Stomach smooth muscle (tissue), 2 donors: ENCODE measurements at regions not wholly inside any gene's neighbourhood (a gene's known extent, or its start where the extent isn't known, plus 50 kb on each side); places are given as distances from the start of the nearest gene placed in this dataset.

Source experiments
- H3K27ac ChIP-seq: one replicate; pipeline ENCODE4 v1.7.0; 2013; ENCODE audit warnings: mild to moderate bottlenecking, low read length, inconsistent platforms
- H3K27me3 ChIP-seq, 2 donors: one replicate each; pipeline ENCODE4 v1.7.0; 2013; ENCODE audit warnings: low read length in 2 of 2; ENCODE audit not compliant: insufficient read depth in 2 of 2, control insufficient read depth in 1 of 2
- H3K36me3 ChIP-seq, 2 donors: one replicate each; pipeline ENCODE4 v1.7.0; 2013; ENCODE audit warnings: low read length in 2 of 2; ENCODE audit not compliant: control insufficient read depth in 2 of 2, insufficient read depth in 2 of 2
- H3K4me1 ChIP-seq: one replicate; pipeline ENCODE4 v1.7.0; 2013; ENCODE audit warnings: low read length; ENCODE audit not compliant: control insufficient read depth, insufficient read depth
- H3K4me3 ChIP-seq, 2 donors: one replicate each; pipeline ENCODE4 v1.7.0; 2013; ENCODE audit warnings: low read length in 2 of 2
- H3K9ac ChIP-seq, 2 donors: one replicate each; pipeline ENCODE4 v1.7.0; 2013; ENCODE audit warnings: low read length in 2 of 2, mild to moderate bottlenecking in 1 of 2
- H3K9me3 ChIP-seq, 2 donors: one replicate each; pipeline ENCODE4 v1.7.0; 2013; ENCODE audit warnings: low read length in 2 of 2; ENCODE audit not compliant: control insufficient read depth in 2 of 2
- donor health status: healthy.
- donor health status: Pancreatic carcinoma.

- Histone ChIP-seq H3K9me3 (no peaks in the 10 kb centered on the region), H3K27ac (no peak overlapping the region), H3K36me3 (no peaks in the 10 kb centered on the region), H3K27me3 (no peaks in the 10 kb centered on the region), H3K4me3 (no peak overlapping the region), H3K9ac (no peak overlapping the region), H3K4me1 (no peaks in the 10 kb centered on the region)
Measured at GRCh38 chr2:175872721-175873120, 129.3 kb downstream of the LNPK start.

DNA sequence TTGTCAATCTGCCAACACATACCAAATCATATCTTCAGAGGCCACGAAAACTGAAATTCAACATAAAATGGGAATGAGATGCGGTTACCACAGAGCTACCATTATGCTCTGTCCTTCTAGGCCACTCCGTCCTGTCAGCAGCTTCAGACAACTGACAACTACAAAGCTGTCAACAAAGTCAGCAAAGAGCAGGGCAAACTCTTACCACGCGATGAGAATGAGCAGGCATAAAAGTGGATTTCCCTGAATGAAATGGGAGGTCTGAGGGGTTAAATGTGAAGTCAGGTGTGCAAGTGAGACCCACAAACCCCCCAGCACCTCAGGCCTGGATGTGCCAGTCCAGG lies 130.1 kb downstream of the LNPK start:
- Histone ChIP-seq H3K36me3 (no peaks in the 10 kb centered on the region), H3K9me3 (no peaks in the 10 kb centered on the region), H3K27ac (no peak overlapping the region), H3K4me1 (no peaks in the 10 kb centered on the region), H3K4me3 (no peak overlapping the region), H3K9ac (no peak overlapping the region), H3K27me3 (no peaks in the 10 kb centered on the region)

- Histone ChIP-seq H3K9me3 (no peaks in the 10 kb centered on the region), H3K9ac (no peak overlapping the region), H3K27me3 (no peaks in the 10 kb centered on the region), H3K27ac (no peak overlapping the region), H3K4me3 (no peak overlapping the region), H3K4me1 (no peaks in the 10 kb centered on the region), H3K36me3 (no peaks in the 10 kb centered on the region)
Measured at GRCh38 chr2:175871331-175872004, 130.6 kb downstream of the LNPK start.

GRCh38 chr2:175865716-175866115 lies 136.4 kb downstream of the LNPK start:
- Histone ChIP-seq H3K4me3 (no peak overlapping the region), H3K27ac (no peak overlapping the region), H3K9ac (no peak overlapping the region), H3K36me3 (no peaks in the 10 kb centered on the region), H3K27me3 (peaks cover 0 to 2% of the 10 kb centered on the region in 2 donors), H3K9me3 (no peaks in the 10 kb centered on the region), H3K4me1 (no peaks in the 10 kb centered on the region)

DNA sequence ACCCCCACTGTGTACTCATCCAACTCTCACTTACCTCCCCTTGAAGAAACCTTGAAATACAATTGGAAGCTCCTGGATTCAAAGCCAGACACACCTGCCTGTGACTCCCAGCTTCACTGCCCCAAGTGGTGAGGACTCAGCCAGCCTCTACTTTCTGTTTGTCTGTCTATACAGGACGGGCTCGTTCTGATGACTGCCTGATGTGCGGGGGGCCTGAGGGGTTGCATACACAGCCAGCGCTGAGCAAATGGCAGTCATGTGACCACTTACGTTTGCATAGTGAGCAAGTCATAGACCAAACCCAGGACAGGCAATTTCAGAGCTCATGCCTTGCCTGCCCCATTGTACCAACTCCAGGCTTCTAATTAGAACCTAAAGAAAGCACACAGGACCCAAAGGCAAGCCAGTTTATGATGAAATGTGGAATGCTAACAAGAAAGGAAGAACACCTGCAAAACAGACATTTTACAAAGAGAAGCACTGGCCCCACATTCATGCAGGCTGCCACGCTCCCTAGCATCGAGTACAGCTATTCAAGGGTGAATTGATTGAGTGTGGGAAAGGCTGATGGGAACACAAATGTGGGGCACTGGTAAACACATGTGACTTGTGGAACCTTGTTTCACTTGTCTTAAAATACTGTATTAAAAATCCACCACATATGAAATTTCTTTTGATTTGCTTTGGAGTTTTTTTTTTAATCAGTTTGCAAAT lies 137.8 kb downstream of the LNPK start:
- no peak overlapping the region for H3K9ac ChIP-seq
- H3K4me3 ChIP-seq = no peak overlapping the region
- H3K27me3 ChIP-seq = peaks cover 0 to 2% of the 10 kb centered on the region in 2 donors
- no peak overlapping the region for H3K27ac ChIP-seq
- H3K4me1 ChIP-seq = no peaks in the 10 kb centered on the region
- no peaks in the 10 kb centered on the region for H3K36me3 ChIP-seq
- no peaks in the 10 kb centered on the region for H3K9me3 ChIP-seq

DNA sequence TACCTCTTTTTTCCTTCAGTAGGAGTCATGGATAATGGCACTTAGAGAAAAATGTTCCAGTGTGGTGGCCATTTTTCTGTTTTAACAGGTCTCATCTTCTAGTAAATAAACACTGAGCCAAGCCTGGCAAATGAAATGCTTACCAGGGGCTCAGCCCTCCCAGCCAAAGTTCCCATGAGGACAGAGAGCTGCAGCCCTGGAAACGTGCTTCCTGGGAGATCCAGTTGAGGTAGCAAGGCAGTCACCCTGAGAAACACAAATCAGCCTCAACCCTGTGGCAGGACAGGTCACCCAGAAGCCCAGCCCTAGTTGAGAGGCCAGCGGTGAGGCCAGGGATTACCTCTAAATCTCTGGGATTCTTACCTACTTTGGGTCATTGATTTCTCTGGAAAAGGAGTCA lies 140.1 kb downstream of the LNPK start:
- no peaks in the 10 kb centered on the region for H3K4me1 ChIP-seq
- no peaks in the 10 kb centered on the region for H3K36me3 ChIP-seq
- H3K9ac ChIP-seq = no peak overlapping the region
- no peaks in the 10 kb centered on the region for H3K9me3 ChIP-seq
- peaks cover 0 to 2% of the 10 kb centered on the region in 2 donors for H3K27me3 ChIP-seq
- H3K4me3 ChIP-seq = no peak overlapping the region
- no peak overlapping the region for H3K27ac ChIP-seq

DNA sequence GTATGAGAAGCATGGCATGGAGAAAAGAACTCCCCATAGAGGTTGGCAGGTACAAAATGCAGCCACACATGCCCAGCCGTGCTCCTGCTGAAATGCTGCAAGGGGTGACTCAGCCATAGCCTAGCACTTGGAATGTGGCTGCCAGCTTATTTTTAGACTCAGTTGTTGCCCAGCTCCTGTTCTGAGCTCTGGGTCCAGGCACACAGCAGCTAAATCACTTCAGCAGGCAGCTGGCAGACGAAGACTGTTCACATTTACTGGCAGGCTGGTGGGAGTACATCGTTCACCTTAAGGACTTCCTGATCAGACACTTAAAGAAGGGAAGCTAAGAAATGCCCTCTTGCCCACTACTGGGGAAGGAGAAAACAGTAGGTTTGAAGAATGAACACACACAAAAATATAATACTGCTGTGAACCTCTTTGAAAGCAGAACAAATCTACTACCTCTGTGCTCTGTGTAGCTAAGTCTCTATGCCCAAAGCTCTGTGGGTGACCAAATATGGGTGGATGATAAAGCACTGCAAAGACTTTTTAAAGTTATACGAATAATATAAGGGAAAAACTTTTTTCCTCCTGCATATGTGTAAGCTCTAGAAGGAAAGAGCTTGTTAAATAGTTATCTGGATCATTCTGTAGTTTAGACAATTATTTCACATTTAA lies 146.1 kb downstream of the LNPK start:
- H3K27ac ChIP-seq = peak overlapping the region; percentile 58
- peak overlapping the region; percentile 31 to 47 for H3K4me3 ChIP-seq
- no peak overlapping the region for H3K9ac ChIP-seq
- H3K4me1 ChIP-seq = peaks cover 11% of the 10 kb centered on the region
- H3K9me3 ChIP-seq = no peaks in the 10 kb centered on the region
- no peaks in the 10 kb centered on the region for H3K36me3 ChIP-seq
- no peaks in the 10 kb centered on the region for H3K27me3 ChIP-seq

DNA sequence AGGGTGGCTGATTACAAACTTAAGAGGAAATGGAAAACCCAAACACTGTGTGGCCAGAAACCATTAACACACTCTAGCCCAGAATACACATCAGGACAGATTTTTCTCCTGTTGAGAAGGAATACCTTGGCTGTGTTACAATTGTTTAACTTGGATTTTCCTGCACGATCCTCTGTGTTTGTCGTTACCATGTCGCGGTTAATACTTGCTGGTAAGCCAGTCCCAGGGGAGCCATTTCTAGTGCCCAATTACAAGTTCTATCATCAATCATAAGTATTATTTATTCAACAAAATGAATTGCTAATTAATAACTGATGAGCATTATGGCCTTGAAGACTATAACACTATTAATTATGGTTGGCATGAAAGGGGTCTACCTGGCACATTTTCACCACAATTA lies 146.8 kb downstream of the LNPK start:
- no peaks in the 10 kb centered on the region for H3K27me3 ChIP-seq

DNA sequence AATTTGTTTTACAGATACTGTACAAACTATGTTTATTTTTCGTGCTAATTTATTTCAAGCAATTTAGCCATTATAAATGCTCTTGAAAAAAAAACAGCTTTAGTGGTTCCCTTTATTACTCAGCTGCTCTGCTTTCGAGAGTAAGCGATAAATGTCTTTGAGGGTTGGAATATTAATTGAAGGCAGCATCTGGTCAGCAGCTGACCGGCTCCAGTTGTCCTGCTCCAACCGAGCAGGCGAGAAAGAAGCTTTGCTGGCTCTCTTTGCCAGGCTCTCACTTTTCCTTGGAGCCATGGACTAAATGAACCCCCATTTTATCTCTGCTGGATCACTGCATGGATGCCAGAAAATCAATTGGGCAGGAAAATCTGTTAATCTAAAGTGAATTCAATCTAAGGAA lies 147.4 kb downstream of the LNPK start:
- H3K9ac ChIP-seq = no peak overlapping the region
- peaks cover 11% of the 10 kb centered on the region for H3K4me1 ChIP-seq
- H3K27me3 ChIP-seq = no peaks in the 10 kb centered on the region
- no peak overlapping the region for H3K4me3 ChIP-seq
- H3K36me3 ChIP-seq = no peaks in the 10 kb centered on the region
- H3K27ac ChIP-seq = no peak overlapping the region
- H3K9me3 ChIP-seq = no peaks in the 10 kb centered on the region

More for the DNA sequence above, 146.8 kb downstream of the LNPK start:
- Histone ChIP-seq H3K4me3 (no peak overlapping the region), H3K4me1 (peaks cover 11% of the 10 kb centered on the region), H3K9me3 (no peaks in the 10 kb centered on the region), H3K9ac (no peak overlapping the region), H3K27ac (peak overlapping the region; percentile 58), H3K36me3 (no peaks in the 10 kb centered on the region)

DNA sequence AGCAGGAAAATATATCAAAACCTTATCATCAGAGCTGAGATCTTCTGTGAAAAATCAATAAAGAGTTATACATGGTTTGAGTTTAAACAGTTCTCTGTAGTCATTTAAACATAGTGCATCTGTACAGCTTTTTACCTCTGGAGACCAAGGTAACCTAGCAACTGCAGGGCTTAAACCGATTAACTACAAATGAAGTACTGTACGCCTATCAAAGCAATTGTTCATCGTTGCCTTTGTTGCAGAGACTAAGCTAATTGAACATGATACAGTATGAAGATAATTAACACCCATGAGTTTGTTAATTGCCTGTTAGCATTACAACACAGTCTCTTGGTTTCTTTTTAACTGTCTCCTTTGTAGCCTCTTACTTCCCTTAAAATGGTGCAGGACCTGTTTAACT lies 147.9 kb downstream of the LNPK start:
- no peaks in the 10 kb centered on the region for H3K27me3 ChIP-seq
- H3K9ac ChIP-seq = no peak overlapping the region
- H3K27ac ChIP-seq = no peak overlapping the region
- peaks cover 11% of the 10 kb centered on the region for H3K4me1 ChIP-seq
- no peak overlapping the region for H3K4me3 ChIP-seq
- no peaks in the 10 kb centered on the region for H3K9me3 ChIP-seq
- no peaks in the 10 kb centered on the region for H3K36me3 ChIP-seq

GRCh38 chr2:175853616-175853890 lies 148.5 kb downstream of the LNPK start:
- Histone ChIP-seq H3K4me3 (no peak overlapping the region), H3K27ac (no peak overlapping the region), H3K9ac (no peak overlapping the region), H3K27me3 (no peaks in the 10 kb centered on the region), H3K36me3 (no peaks in the 10 kb centered on the region), H3K4me1 (peaks cover 11% of the 10 kb centered on the region), H3K9me3 (no peaks in the 10 kb centered on the region)
